ENCODE measurements at regions not wholly inside any gene's neighbourhood (a gene's known extent, or its start where the extent isn't known, plus 50 kb on each side); places are given as distances from the start of the nearest gene placed in this dataset.

- H3K9me3 ChIP-seq (ENCODE audit: control insufficient read depth in 5 of 5, low read length in 5 of 5), result no peaks in the 10 kb centered on the region
- H3K36me3 ChIP-seq (ENCODE audit: control insufficient read depth in 5 of 5, insufficient read depth in 5 of 5, low read length in 5 of 5), result no peaks in the 10 kb centered on the region
These were observed 699.3 kb upstream of the WWC1 start for GRCh38 chr5:167592114-167592513.

GRCh38 chr5:167593329-167594060 lies 698.0 kb upstream of the WWC1 start:
- Histone ChIP-seq H3K36me3 (ENCODE audit: control insufficient read depth in 5 of 5, insufficient read depth in 5 of 5, low read length in 5 of 5) (no peaks in the 10 kb centered on the region), H3K4me1 (ENCODE audit: control insufficient read depth in 5 of 5, insufficient read depth in 5 of 5, low read length in 5 of 5) (peaks cover 0 to 13% (median 0%) of the 10 kb centered on the region in 5 donors), H3K27me3 (ENCODE audit: control insufficient read depth in 5 of 5, insufficient read depth in 4 of 5, low read length in 5 of 5) (no peaks in the 10 kb centered on the region), H3K4me3 (ENCODE audit: low read depth in 1 of 5, low read length in 5 of 5) (no peak overlapping the region), H3K27ac (ENCODE audit: low read depth, low read length) (no peak overlapping the region), H3K9ac (ENCODE audit: low read length in 5 of 5) (no peak overlapping the region), H3K9me3 (ENCODE audit: control insufficient read depth in 5 of 5, low read length in 5 of 5) (no peaks in the 10 kb centered on the region)

More at GRCh38 chr5:167592114-167592513, 699.3 kb upstream of the WWC1 start:
- H3K4me1 ChIP-seq (ENCODE audit: control insufficient read depth in 5 of 5, insufficient read depth in 5 of 5, low read length in 5 of 5), result peaks cover 0 to 13% (median 0%) of the 10 kb centered on the region in 5 donors
- H3K27ac ChIP-seq (ENCODE audit: low read depth, low read length), result no peak overlapping the region
- H3K4me3 ChIP-seq (ENCODE audit: low read depth in 1 of 5, low read length in 5 of 5), result no peak overlapping the region
- H3K27me3 ChIP-seq (ENCODE audit: control insufficient read depth in 5 of 5, insufficient read depth in 4 of 5, low read length in 5 of 5), result no peaks in the 10 kb centered on the region
- H3K9ac ChIP-seq (ENCODE audit: low read length in 5 of 5), result no peak overlapping the region

GRCh38 chr5:167594061-167594435 lies 697.4 kb upstream of the WWC1 start:
- Histone ChIP-seq H3K4me3 (ENCODE audit: low read depth in 1 of 5, low read length in 5 of 5) (no peak overlapping the region), H3K9me3 (ENCODE audit: control insufficient read depth in 5 of 5, low read length in 5 of 5) (no peaks in the 10 kb centered on the region), H3K27me3 (ENCODE audit: control insufficient read depth in 5 of 5, insufficient read depth in 4 of 5, low read length in 5 of 5) (no peaks in the 10 kb centered on the region), H3K27ac (ENCODE audit: low read depth, low read length) (no peak overlapping the region), H3K4me1 (ENCODE audit: control insufficient read depth in 5 of 5, insufficient read depth in 5 of 5, low read length in 5 of 5) (peaks cover 0 to 13% (median 0%) of the 10 kb centered on the region in 5 donors), H3K36me3 (ENCODE audit: control insufficient read depth in 5 of 5, insufficient read depth in 5 of 5, low read length in 5 of 5) (no peaks in the 10 kb centered on the region), H3K9ac (ENCODE audit: low read length in 5 of 5) (no peak overlapping the region)

GRCh38 chr5:167594750-167595149 lies 696.7 kb upstream of the WWC1 start:
- Histone ChIP-seq H3K9me3 (ENCODE audit: control insufficient read depth in 5 of 5, low read length in 5 of 5) (no peaks in the 10 kb centered on the region), H3K36me3 (ENCODE audit: control insufficient read depth in 5 of 5, insufficient read depth in 5 of 5, low read length in 5 of 5) (no peaks in the 10 kb centered on the region), H3K9ac (ENCODE audit: low read length in 5 of 5) (no peak overlapping the region), H3K27me3 (ENCODE audit: control insufficient read depth in 5 of 5, insufficient read depth in 4 of 5, low read length in 5 of 5) (no peaks in the 10 kb centered on the region), H3K4me1 (ENCODE audit: control insufficient read depth in 5 of 5, insufficient read depth in 5 of 5, low read length in 5 of 5) (peaks cover 0 to 13% (median 0%) of the 10 kb centered on the region in 5 donors), H3K27ac (ENCODE audit: low read depth, low read length) (peak overlapping the region; percentile 6), H3K4me3 (ENCODE audit: low read depth in 1 of 5, low read length in 5 of 5) (no peak overlapping the region)

GRCh38 chr5:167595196-167595595 lies 696.2 kb upstream of the WWC1 start:
- peak overlapping the region; percentile 6 for H3K27ac ChIP-seq (ENCODE audit: low read depth, low read length)
- H3K4me1 ChIP-seq (ENCODE audit: control insufficient read depth in 5 of 5, insufficient read depth in 5 of 5, low read length in 5 of 5), result peaks cover 0 to 13% (median 0%) of the 10 kb centered on the region in 5 donors
- H3K9me3 ChIP-seq (ENCODE audit: control insufficient read depth in 5 of 5, low read length in 5 of 5), result no peaks in the 10 kb centered on the region
- no peak overlapping the region for H3K9ac ChIP-seq (ENCODE audit: low read length in 5 of 5)
- no peaks in the 10 kb centered on the region for H3K36me3 ChIP-seq (ENCODE audit: control insufficient read depth in 5 of 5, insufficient read depth in 5 of 5, low read length in 5 of 5)
- H3K4me3 ChIP-seq (ENCODE audit: low read depth in 1 of 5, low read length in 5 of 5), result no peak overlapping the region
- H3K27me3 ChIP-seq (ENCODE audit: control insufficient read depth in 5 of 5, insufficient read depth in 4 of 5, low read length in 5 of 5), result no peaks in the 10 kb centered on the region

GRCh38 chr5:167598166-167598565 lies 693.3 kb upstream of the WWC1 start:
- peaks cover 0 to 27% (median 0%) of the 10 kb centered on the region in 5 donors for H3K4me1 ChIP-seq (ENCODE audit: control insufficient read depth in 5 of 5, insufficient read depth in 5 of 5, low read length in 5 of 5)
- no peak overlapping the region for H3K9ac ChIP-seq (ENCODE audit: low read length in 5 of 5)
- peaks cover 0 to 4% (median 0%) of the 10 kb centered on the region in 5 donors for H3K27me3 ChIP-seq (ENCODE audit: control insufficient read depth in 5 of 5, insufficient read depth in 4 of 5, low read length in 5 of 5)
- H3K4me3 ChIP-seq (ENCODE audit: low read depth in 1 of 5, low read length in 5 of 5), result no peak overlapping the region
- no peaks in the 10 kb centered on the region for H3K36me3 ChIP-seq (ENCODE audit: control insufficient read depth in 5 of 5, insufficient read depth in 5 of 5, low read length in 5 of 5)
- no peaks in the 10 kb centered on the region for H3K9me3 ChIP-seq (ENCODE audit: control insufficient read depth in 5 of 5, low read length in 5 of 5)
- H3K27ac ChIP-seq (ENCODE audit: low read depth, low read length), result no peak overlapping the region

- Histone ChIP-seq H3K27me3 (ENCODE audit: control insufficient read depth in 5 of 5, insufficient read depth in 4 of 5, low read length in 5 of 5) (peaks cover 0 to 4% (median 0%) of the 10 kb centered on the region in 5 donors), H3K9me3 (ENCODE audit: control insufficient read depth in 5 of 5, low read length in 5 of 5) (no peaks in the 10 kb centered on the region), H3K27ac (ENCODE audit: low read depth, low read length) (no peak overlapping the region), H3K4me1 (ENCODE audit: control insufficient read depth in 5 of 5, insufficient read depth in 5 of 5, low read length in 5 of 5) (peaks cover 0 to 14% (median 0%) of the 10 kb centered on the region in 5 donors), H3K36me3 (ENCODE audit: control insufficient read depth in 5 of 5, insufficient read depth in 5 of 5, low read length in 5 of 5) (no peaks in the 10 kb centered on the region), H3K4me3 (ENCODE audit: low read depth in 1 of 5, low read length in 5 of 5) (no peak overlapping the region), H3K9ac (ENCODE audit: low read length in 5 of 5) (no peak overlapping the region)
These were observed 689.4 kb upstream of the WWC1 start for GRCh38 chr5:167602067-167602466.

GRCh38 chr5:167603135-167603534 lies 688.3 kb upstream of the WWC1 start:
- Histone ChIP-seq H3K36me3 (ENCODE audit: control insufficient read depth in 5 of 5, insufficient read depth in 5 of 5, low read length in 5 of 5) (no peaks in the 10 kb centered on the region), H3K4me1 (ENCODE audit: control insufficient read depth in 5 of 5, insufficient read depth in 5 of 5, low read length in 5 of 5) (peaks cover 0 to 14% (median 0%) of the 10 kb centered on the region in 5 donors), H3K9ac (ENCODE audit: low read length in 5 of 5) (no peak overlapping the region), H3K4me3 (ENCODE audit: low read depth in 1 of 5, low read length in 5 of 5) (no peak overlapping the region), H3K27me3 (ENCODE audit: control insufficient read depth in 5 of 5, insufficient read depth in 4 of 5, low read length in 5 of 5) (peaks cover 0 to 4% (median 0%) of the 10 kb centered on the region in 5 donors), H3K9me3 (ENCODE audit: control insufficient read depth in 5 of 5, low read length in 5 of 5) (no peaks in the 10 kb centered on the region), H3K27ac (ENCODE audit: low read depth, low read length) (no peak overlapping the region)

- Histone ChIP-seq H3K4me1 (ENCODE audit: control insufficient read depth in 5 of 5, insufficient read depth in 5 of 5, low read length in 5 of 5) (no peaks in the 10 kb centered on the region), H3K9me3 (ENCODE audit: control insufficient read depth in 5 of 5, low read length in 5 of 5) (no peaks in the 10 kb centered on the region), H3K27me3 (ENCODE audit: control insufficient read depth in 5 of 5, insufficient read depth in 4 of 5, low read length in 5 of 5) (peaks cover 0 to 2% (median 0%) of the 10 kb centered on the region in 5 donors), H3K27ac (ENCODE audit: low read depth, low read length) (no peak overlapping the region), H3K9ac (ENCODE audit: low read length in 5 of 5) (no peak overlapping the region), H3K4me3 (ENCODE audit: low read depth in 1 of 5, low read length in 5 of 5) (no peak overlapping the region), H3K36me3 (ENCODE audit: control insufficient read depth in 5 of 5, insufficient read depth in 5 of 5, low read length in 5 of 5) (no peaks in the 10 kb centered on the region)
These were observed 682.8 kb upstream of the WWC1 start for GRCh38 chr5:167608390-167609272.

All from subcutaneous abdominal adipose tissue (tissue), 5 donors.